Stimulated activated CD4-positive, alpha-beta T cell treated with anti-CD3 and anti-CD28 coated beads, Interleukin-1b, Interleukin-23, amount 100 ng/mL, for 24 hours (primary cell): ENCODE measurements at regions not wholly inside any gene's neighbourhood (a gene's known extent, or its start where the extent isn't known, plus 50 kb on each side); places are given as distances from the start of the nearest gene placed in this dataset.
"Not testable (repeated sequence)": the region's sequence is repeated elsewhere in the genome, so short reads cannot be mapped to it uniquely, and the experiment has no call there.

Experiments used
- DNase-seq, 4 experiments: peaks; one replicate each; pipeline ENCODE4 v3.0.0-alpha.2; 2020; ENCODE audit warnings: low read depth in 4 of 4, low spot score in 1 of 4

GRCh38 chr2:13791019-13791547 is 841.4 kb upstream of the LRATD1 start:
- no peak for DNase-seq

DNA sequence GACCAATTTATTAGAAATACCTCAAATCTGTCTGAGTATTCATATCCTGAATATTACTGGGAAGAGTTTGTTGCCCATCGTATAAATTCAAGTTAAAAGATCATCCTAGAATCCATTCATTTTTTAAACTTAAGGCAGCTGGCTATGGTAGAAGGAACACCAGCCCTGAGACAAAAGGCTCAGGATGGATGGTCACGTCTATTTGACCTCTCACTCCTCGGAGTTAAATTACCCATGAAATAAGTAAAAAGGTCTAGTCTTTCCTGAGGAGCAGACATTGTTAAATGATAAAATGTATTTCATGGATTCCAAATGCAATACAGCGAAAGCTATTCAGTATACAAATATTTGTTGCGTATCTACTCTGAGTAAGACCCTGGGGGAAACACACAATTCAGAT is 826.0 kb upstream of the LRATD1 start:
- DNase-seq: no peak

DNA sequence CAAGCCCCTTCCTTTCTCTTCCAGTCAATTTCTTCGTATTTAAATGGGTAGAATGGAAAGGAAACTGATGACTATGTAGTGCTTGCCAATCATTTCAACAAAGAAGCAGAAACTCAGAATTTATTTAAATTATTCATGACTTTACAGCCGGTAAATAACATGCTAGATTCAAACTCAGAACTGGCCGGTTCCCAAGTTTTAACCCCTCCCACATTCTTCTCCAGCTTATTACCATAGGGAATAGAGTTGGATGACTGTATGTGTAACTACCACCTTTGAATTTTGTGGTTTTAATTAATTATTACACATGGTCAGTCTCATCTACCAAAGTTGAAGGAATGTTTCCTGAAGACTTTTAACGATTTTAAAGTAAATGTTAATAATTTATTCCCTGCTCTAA is 819.3 kb upstream of the LRATD1 start:
- no peak for DNase-seq

DNA sequence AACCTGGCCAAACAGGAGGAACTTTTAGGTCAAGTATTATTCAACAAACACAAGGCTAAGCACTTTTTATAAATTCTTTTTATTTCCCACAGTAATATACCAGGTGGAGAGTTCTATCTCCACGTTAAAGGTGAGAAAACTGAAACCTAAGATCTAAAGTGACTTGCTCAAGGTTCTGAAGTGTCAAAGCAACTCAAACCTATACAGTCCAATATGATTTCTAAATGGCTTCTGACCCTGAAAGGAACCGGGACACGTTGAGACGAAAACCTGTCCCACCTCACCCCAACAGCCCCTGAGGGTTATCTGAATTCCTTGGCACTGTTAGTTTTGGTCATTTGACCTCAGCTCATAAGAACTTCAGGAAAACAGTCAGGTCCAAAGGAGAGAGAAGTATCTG is 814.5 kb upstream of the LRATD1 start:
- no peak for DNase-seq

DNA sequence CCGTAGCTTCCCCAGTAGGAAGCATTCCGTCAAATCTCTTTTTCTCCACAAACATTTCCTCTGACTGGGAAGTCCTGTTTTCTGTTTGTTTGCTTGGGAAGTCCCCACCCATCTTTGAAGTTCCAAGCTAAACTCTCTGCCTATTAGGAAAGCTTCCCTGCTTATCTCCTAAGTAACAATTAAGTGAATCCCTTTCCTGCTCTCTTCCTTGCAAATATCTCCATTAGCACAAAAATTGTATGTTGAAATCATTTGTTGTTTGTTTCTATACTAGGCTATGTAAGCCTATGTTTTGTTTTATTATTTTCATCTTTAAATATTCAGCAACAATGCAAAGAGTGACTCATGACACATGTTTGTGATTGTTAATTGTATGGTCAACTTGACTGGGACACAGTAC is 812.6 kb upstream of the LRATD1 start:
- DNase-seq: no peak

DNA sequence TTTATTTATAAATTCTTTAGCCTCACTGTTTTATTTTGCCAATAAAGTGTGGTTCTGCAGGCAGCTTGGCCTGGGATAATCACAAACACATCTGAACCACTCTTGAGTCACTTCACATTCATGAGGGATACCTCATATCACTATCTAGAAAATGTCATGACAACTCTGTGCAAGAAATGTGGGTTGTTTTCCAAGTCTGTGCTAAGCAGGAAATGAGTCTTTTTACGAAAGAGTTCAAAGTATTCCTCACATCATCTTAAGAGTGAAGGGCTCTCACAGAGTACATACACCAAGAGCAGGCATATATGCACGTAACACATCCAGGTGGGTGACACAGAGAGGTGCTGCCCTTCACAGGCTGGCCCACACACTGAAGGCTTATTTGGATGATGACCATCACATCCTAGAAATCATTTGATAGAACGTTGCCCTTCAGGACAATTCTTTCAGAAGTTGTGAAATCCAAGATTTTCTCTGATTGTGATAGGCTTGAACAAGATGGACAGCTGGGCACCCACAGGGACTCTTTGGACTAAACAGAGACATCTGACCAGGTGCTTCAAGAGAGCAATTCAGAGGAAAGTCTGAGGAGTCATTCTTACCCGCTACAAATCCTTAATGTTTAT is 811.1 kb upstream of the LRATD1 start:
- no peak for DNase-seq

GRCh38 chr2:13822365-13822764 is 810.2 kb upstream of the LRATD1 start:
- DNase-seq: no peak

DNA sequence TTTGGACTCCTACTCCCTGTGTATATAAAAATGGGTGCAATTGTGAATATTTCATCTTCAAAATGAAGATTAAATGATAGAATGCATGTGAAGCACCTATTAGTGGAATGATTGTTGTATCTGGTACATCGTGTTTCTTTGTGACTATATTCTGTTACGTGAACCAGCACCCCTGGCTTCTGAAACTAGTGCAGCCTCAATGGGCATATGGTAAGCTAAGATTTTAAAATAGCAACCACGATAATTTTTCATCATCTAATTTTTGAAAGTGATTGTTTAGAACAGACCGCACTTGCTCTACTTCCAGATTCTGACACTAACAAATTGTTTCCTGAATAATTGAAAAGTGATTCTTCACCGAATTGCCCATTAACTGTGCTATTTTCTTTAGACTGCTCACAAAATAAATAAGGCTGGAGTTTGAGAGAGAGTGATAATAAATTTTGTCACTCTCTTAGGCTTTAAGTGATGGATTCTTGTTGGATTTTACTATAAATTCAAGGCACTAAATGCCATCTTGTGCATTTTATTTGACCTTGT is 806.1 kb upstream of the LRATD1 start:
- DNase-seq: no peak

GRCh38 chr2:13858626-13859025 is 773.9 kb upstream of the LRATD1 start:
- DNase-seq: no peak

DNA sequence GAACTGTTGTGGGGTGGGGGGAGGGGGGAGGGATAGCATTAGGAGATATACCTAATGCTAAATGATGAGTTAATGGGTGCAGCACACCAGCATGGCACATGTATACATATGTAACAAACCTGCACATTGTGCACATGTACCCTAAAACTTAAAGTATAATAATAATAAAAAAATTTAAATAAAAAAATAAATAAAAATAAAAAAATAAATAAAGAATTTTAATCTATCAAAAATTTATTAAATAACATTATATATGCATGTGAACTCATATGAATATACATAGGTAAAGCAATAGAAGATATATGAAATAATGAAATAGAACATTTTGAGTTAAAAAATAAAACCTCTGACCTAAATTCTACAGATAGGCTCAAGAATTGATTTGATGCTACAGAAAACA is 764.2 kb upstream of the LRATD1 start:
- DNase-seq: not testable (repeated sequence)

DNA sequence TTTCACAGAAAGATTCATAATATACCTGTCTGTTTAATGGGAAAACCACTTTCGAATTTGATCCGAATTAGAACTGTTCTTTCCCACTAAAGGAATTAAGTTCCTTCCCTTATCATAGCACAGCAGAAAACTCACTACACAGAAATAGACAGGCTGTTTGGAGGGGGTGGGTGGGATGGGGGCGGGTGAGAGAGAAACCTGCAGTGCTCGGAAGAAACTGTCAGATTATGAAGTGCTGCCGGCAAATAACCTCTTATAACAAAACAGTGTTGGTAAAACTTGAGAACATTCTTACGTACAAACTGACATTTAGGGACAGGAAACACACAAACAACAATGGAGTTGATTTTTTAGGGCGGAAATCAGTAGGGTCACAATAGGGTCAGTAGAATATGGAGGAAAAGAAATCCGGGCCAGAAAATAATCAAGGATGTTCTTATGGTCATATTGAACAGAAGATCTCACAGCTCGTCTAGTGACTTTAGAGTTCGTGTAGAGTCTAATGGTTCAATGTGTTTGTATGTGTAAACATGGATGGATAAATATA is 756.0 kb upstream of the LRATD1 start:
- DNase-seq: no peak

DNA sequence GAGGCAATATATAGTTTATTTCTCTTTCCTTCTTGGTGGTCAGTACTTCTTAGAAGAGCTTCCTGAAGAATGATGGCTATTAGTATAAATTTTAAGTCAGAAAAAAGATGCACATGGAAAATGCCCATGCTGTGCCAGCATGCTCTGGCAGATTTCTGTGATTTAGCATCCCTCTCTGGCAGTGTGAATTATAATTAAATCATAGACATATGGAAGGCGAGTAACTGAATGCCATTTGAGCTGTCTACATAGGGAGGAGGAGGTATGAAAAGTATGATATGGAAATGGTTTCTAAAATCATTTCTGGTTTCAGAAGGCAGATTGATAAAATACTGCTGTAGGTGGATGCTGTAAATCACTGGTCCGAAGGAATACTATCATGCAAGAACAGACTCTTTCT is 754.9 kb upstream of the LRATD1 start:
- DNase-seq: no peak

DNA sequence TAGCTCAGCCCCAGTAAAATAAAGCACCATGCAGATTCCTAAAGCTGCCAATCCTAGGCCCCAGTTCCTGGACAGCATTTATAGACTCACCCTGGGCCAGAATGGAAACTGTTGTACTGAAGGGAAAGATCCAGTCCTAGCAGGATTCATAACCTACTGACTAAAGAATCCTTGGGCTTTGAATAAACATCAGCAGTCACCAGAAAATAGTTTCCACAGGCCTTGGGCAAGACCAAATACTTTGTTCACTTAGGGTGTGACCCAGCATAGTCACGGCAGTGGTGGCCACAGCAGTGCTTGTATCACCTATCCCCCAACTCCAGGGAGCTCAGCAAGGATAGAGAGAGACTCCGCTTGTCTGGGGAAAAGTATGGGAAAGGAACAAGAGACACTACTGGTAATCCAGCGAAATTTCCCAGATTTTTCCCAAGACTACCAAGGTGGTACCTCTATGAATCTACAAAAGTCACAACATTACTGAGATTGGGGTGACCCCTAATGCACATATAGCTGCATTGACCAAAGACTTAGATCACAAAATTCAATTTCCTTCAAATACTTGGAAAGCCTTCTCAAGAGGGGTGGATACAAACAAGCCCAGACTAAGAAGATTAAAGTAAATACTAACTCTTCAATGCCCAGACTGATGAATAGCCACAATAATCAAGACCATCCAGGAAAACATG is 748.1 kb upstream of the LRATD1 start:
- no peak for DNase-seq

GRCh38 chr2:13901526-13901925 is 731.0 kb upstream of the LRATD1 start:
- no peak for DNase-seq

DNA sequence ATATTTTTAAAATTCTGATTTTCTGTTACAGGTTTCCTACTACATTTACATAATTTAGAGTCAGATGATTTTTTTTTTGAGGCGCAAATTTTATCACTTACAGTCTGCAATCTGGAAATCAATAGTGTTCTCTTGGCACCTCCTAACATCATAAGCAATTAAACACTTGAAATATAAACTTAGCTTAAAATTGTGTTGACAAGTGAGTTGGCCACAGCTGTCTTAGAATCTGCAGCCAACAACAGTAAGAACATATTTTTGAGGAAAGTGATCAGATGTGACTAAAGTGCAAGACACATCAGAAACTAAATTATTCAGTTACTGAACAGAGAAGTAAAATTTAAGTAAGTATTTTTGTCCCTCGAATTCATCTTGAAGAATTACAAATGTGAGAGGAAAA is 726.7 kb upstream of the LRATD1 start:
- no peak for DNase-seq

GRCh38 chr2:13916066-13916465 is 716.5 kb upstream of the LRATD1 start:
- DNase-seq: no peak

- no peak for DNase-seq
Observed at GRCh38 chr2:13917958-13918357, 714.6 kb upstream of the LRATD1 start.

- no peak for DNase-seq
Observed at GRCh38 chr2:13919981-13920382, 712.5 kb upstream of the LRATD1 start.

DNA sequence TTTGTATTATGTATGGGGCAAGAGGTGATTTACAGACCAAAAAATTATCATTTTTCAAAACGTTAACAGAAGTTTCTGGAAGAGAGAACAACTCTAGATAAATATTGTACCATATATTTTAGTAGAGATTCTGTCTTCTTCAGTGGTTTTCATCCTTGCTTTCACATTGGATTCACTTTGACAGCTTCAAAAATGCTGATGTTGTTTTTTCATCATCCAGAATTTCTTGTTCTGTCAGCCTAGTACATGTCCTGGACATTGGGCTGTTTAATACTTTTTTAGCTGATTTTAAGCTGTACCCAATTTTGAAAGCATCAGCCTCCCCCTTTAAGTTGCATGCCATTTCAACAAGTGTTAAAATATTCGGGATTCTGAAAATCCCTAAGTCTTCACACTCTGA is 711.3 kb upstream of the LRATD1 start:
- DNase-seq: no peak

DNA sequence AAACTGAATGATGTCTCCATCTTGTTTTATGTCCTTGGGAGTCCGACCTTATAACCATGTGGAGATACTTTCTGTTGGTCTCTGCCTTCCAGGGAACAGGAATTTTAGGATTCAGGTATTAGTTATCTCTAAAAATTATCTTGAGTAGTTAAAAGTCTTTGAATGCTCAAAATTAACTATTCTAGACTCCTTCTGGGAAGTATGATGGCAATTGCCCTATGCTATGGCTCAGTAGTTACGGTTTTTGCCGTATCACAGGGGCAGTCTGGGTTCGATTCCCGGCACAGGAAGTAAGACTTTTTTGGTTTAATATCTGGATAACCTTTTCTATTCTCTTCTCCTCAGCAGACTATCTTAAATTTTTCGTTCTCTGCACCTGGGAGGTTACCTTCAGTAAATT is 708.7 kb upstream of the LRATD1 start:
- DNase-seq: no peak

- no peak for DNase-seq
Observed at GRCh38 chr2:13942111-13942510, 690.4 kb upstream of the LRATD1 start.

- DNase-seq: no peak
Observed at GRCh38 chr2:13950761-13951160, 681.8 kb upstream of the LRATD1 start.
